Uterus (tissue), 3 donors: ENCODE measurements at regions not wholly inside any gene's neighbourhood (a gene's known extent, or its start where the extent isn't known, plus 50 kb on each side); places are given as distances from the start of the nearest gene placed in this dataset.

ENCODE experiments used
- DNase-seq, 2 donors: peaks; one replicate each; pipeline ENCODE4 v3.0.0-alpha.2; 2019 to 2020
- H3K27ac ChIP-seq, 2 donors: fragments of 200-600 bp; sonication (generic); 1 replicate in 1 of 2; 2 replicates in 1 of 2; pipeline ENCODE4 v1.5.1; 2016 to 2018
- H3K27me3 ChIP-seq, 2 donors: fragments of 200-600 bp; sonication (generic); one replicate each; pipeline ENCODE4 v1.5.1; 2018 to 2019; ENCODE audit warnings: control low read depth in 1 of 2
- H3K36me3 ChIP-seq, 2 donors: fragments of 200-600 bp; sonication (generic); one replicate each; pipeline ENCODE4 v1.5.1; 2019; ENCODE audit warnings: control low read depth in 1 of 2
- H3K4me1 ChIP-seq, 2 donors: fragments of 200-600 bp; sonication (generic); one replicate each; pipeline ENCODE4 v1.5.1; 2018 to 2019; ENCODE audit warnings: control low read depth in 1 of 2
- H3K4me3 ChIP-seq, 2 donors: fragments of 200-600 bp; sonication (generic); 1 replicate in 1 of 2; 2 replicates in 1 of 2; pipeline ENCODE4 v1.5.1; 2018 to 2019; ENCODE audit warnings: mild to moderate bottlenecking in 1 of 2
- H3K9me3 ChIP-seq, 2 donors: fragments of 200-600 bp; sonication (generic); one replicate each; pipeline ENCODE4 v1.5.1; 2019; ENCODE audit warnings: control low read depth in 1 of 2
- CTCF ChIP-seq, 4 experiments: fragments of 200-600 bp in 2 of 4; fragments of 450-650 bp in 2 of 4; sonication (generic) in 2 of 4; IDR thresholded peaks; one replicate each; pipeline ENCODE4 v1.5.1; 2016 to 2019; ENCODE audit warnings: antibody characterized with exemption in 4 of 4, mild to moderate bottlenecking in 2 of 4, moderate library complexity in 1 of 4
- POLR2A ChIP-seq, 2 donors: fragments of 450-650 bp; IDR thresholded peaks; one replicate each; pipeline ENCODE4 v1.6.1; 2016; ENCODE audit warnings: antibody characterized with exemption in 2 of 2, mild to moderate bottlenecking in 1 of 2, moderate library complexity in 1 of 2
- intact Hi-C: fragments of 100-400 bp; cut with DNase I; formaldehyde crosslinking; loops from one replicate; pipeline ENCODE4 v1.15.1; 2023; ENCODE audit warnings: low total_unique reads
- donor health status: DM: yes; HTN: yes; CAD: no.

- TF ChIP-seq POLR2A (IDR thresholded peaks at IDR 0.05) (no peak), CTCF (IDR thresholded peaks at IDR 0.05) (no peak)
- H3K9me3 ChIP-seq, result no peaks in the 10 kb centered on the region
- H3K36me3 ChIP-seq, result no peaks in the 10 kb centered on the region
- H3K27ac ChIP-seq, result no peak overlapping the region
- H3K27me3 ChIP-seq, result no peaks in the 10 kb centered on the region
- peaks cover 0 to 5% of the 10 kb centered on the region in 2 donors for H3K4me1 ChIP-seq
- intact Hi-C loops, result no loop called here
- DNase-seq, result no peak
- no peak overlapping the region for H3K4me3 ChIP-seq
These were observed 51.6 kb upstream of the CD28 start for GRCh38 chr2:203654826-203655225.

GRCh38 chr2:203656522-203657287 lies 49.7 kb upstream of the CD28 start:
- H3K27me3 ChIP-seq, result no peaks in the 10 kb centered on the region
- H3K36me3 ChIP-seq, result no peaks in the 10 kb centered on the region
- DNase-seq, result no peak
- H3K4me1 ChIP-seq, result no peaks in the 10 kb centered on the region
- no peak for TF ChIP-seq POLR2A (IDR thresholded peaks at IDR 0.05)
- H3K9me3 ChIP-seq, result no peaks in the 10 kb centered on the region
- H3K27ac ChIP-seq, result no peak overlapping the region
- intact Hi-C loops, result no loop called here
- no peak overlapping the region for H3K4me3 ChIP-seq
